CD4-positive, alpha-beta T cell (primary cell): ENCODE measurements at regions not wholly inside any gene's neighbourhood (a gene's known extent, or its start where the extent isn't known, plus 50 kb on each side); places are given as distances from the start of the nearest gene placed in this dataset.
"Not testable (repeated sequence)": the region's sequence is repeated elsewhere in the genome, so short reads cannot be mapped to it uniquely, and the experiment has no call there.

Source experiments
- ATAC-seq: fragments of 200-7000 bp; cut with Tn5 transposase; one replicate; pipeline ENCODE4 v1.10.0; 2022; ENCODE audit warnings: mild to moderate bottlenecking; ENCODE audit not compliant: poor library complexity
- CTCF ChIA-PET: fragments of 350-600 bp; sonication (Branson Sonifier 250); formaldehyde crosslinking; loops from one replicate; lab custom pipeline; 2021; ENCODE audit warnings: antibody characterized with exemption, inconsistent platforms; lab: Charles Lee
- POLR2A ChIA-PET: fragments of 350-600 bp; sonication (Branson Sonifier 250); formaldehyde crosslinking; loops from one replicate; lab custom pipeline; 2021; ENCODE audit warnings: antibody characterized with exemption, inconsistent platforms; lab: Charles Lee
- DNase-seq, 14 experiments: peaks; one replicate each; pipeline ENCODE4 v3.0.0-alpha.2; 2013 to 2020; ENCODE audit warnings: mixed read lengths in 2 of 14
- H3K27ac ChIP-seq, 2 donors: one replicate each; pipeline versions ENCODE4 v1.5.1 to v1.7.0; 2013; ENCODE audit warnings: low read length in 2 of 2, low read depth in 1 of 2, mild to moderate bottlenecking in 1 of 2
- H3K27me3 ChIP-seq, 2 experiments: 1 replicate in 1 of 2; 2 replicates in 1 of 2; pipeline versions ENCODE4 v1.6.1 to v1.7.0; 2013; ENCODE audit warnings: low read length in 2 of 2, control low read depth in 1 of 2, mild to moderate bottlenecking in 1 of 2, moderate library complexity in 1 of 2; ENCODE audit not compliant: insufficient read depth in 2 of 2, control insufficient read depth in 1 of 2
- H3K36me3 ChIP-seq: one replicate; pipeline ENCODE4 v1.6.1; 2013; ENCODE audit warnings: low read length, control low read depth; ENCODE audit not compliant: insufficient read depth
- H3K4me1 ChIP-seq: one replicate; pipeline ENCODE4 v1.6.1; 2013; ENCODE audit warnings: low read length, control low read depth; ENCODE audit not compliant: insufficient read depth
- H3K4me3 ChIP-seq: one replicate; pipeline ENCODE4 v1.5.1; 2013; ENCODE audit warnings: mild to moderate bottlenecking, low read length, moderate library complexity
- H3K9me3 ChIP-seq, 2 experiments: 1 replicate in 1 of 2; 2 replicates in 1 of 2; pipeline versions ENCODE4 v1.6.1 to v1.7.0; 2013; ENCODE audit warnings: low read length in 2 of 2, mild to moderate bottlenecking in 2 of 2, control low read depth in 1 of 2, moderate library complexity in 1 of 2; ENCODE audit not compliant: control insufficient read depth in 1 of 2, insufficient read depth in 1 of 2
- H3K27ac Mint-ChIP-seq: one replicate; pipeline ENCODE4 v1.8.0; 2020; ENCODE audit warnings: mixed read lengths
- H3K27me3 Mint-ChIP-seq: one replicate; pipeline ENCODE4 v1.8.0; 2021; ENCODE audit warnings: mixed read lengths
- H3K36me3 Mint-ChIP-seq: one replicate; pipeline ENCODE4 v1.8.0; 2021; ENCODE audit warnings: low read depth, mixed read lengths
- H3K4me1 Mint-ChIP-seq: one replicate; pipeline ENCODE4 v1.8.0; 2021; ENCODE audit warnings: low read depth, mixed read lengths
- H3K4me3 Mint-ChIP-seq: one replicate; pipeline ENCODE4 v1.8.0; 2020; ENCODE audit warnings: mild to moderate bottlenecking, mixed read lengths
- H3K9me3 Mint-ChIP-seq: one replicate; pipeline ENCODE4 v1.8.0; 2020; ENCODE audit warnings: mixed read lengths
- CTCF ChIP-seq: fragments of 200-600 bp; IDR thresholded peaks from one replicate; pipeline ENCODE4 v1.8.0; 2022; ENCODE audit warnings: antibody characterized with exemption, mild to moderate bottlenecking
- intact Hi-C, 2 experiments: fragments of 100-400 bp; cut with DNase I in 1 of 2; cut with micrococcal nuclease in 1 of 2; formaldehyde crosslinking; loops; one replicate each; pipeline versions ENCODE4 v1.15.1 to v1.9.0; 2023 to 2025; cut with DNase I, micrococcal nuclease

DNA sequence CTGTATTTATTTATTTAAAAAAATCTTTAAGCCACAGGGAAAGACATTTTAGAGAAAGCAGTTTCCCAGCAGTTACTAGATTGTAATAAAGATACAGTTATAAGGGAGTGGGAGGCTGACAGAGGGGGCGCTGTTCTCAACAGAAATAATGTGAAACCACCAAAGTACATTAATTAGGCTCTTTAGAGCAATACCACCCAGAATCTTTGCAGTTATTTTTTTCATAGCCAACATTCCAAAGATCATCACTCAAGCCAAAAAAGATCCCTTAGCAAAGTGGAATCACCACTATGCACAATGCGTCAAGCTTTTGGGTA lies 331.3 kb upstream of the DEFB112 start:
- H3K27me3 Mint-ChIP-seq, result no peaks in the 10 kb centered on the region
- no peaks in the 10 kb centered on the region for H3K36me3 Mint-ChIP-seq
- H3K4me3 Mint-ChIP-seq, result no peak overlapping the region
- peaks cover 2% of the 10 kb centered on the region for H3K9me3 Mint-ChIP-seq
- Histone ChIP-seq H3K4me1 (no peaks in the 10 kb centered on the region), H3K36me3 (no peaks in the 10 kb centered on the region), H3K9me3 (peaks cover 0 to 4% of the 10 kb centered on the region in 2 experiments), H3K27ac (no peak overlapping the region), H3K27me3 (no peaks in the 10 kb centered on the region), H3K4me3 (no peak overlapping the region)
- TF ChIP-seq CTCF, result no peak
- ChIA-PET CTCF (no interaction called here), POLR2A (no interaction called here)
- ATAC-seq (no peak), DNase-seq (no peak)
- intact Hi-C loops, result no loop called here
- H3K27ac Mint-ChIP-seq, result no peak overlapping the region
- H3K4me1 Mint-ChIP-seq, result no peaks in the 10 kb centered on the region

DNA sequence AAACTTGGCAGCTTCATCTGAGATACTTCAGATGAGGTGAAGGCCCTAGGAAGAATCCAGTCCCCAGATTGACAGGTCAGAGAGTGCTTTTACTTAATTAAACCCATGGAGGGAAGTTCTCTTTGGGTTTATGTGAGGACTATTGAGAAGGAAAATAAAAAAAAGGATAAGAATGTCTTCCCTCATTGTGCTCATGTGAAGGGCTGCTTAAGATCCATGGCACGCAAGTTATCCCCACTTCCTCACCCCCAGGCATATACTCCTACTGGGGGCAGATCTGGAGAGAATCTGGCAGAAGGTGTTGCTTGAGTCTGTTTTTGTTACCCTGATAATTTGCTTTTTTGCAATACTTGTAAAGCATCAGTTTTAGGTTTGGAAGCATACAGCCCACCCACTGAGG lies 322.9 kb upstream of the TFAP2D start:
- ATAC-seq (no peak), DNase-seq (no peak)
- Histone ChIP-seq H3K4me3 (no peak overlapping the region), H3K27me3 (no peaks in the 10 kb centered on the region), H3K27ac (no peak overlapping the region), H3K36me3 (no peaks in the 10 kb centered on the region), H3K9me3 (no peaks in the 10 kb centered on the region), H3K4me1 (no peaks in the 10 kb centered on the region)
- Mint-ChIP-seq H3K27ac (no peak overlapping the region), H3K4me3 (no peak overlapping the region), H3K27me3 (no peaks in the 10 kb centered on the region), H3K4me1 (no peaks in the 10 kb centered on the region), H3K9me3 (peaks cover 4% of the 10 kb centered on the region), H3K36me3 (no peaks in the 10 kb centered on the region)
- ChIA-PET POLR2A (no interaction called here), CTCF (no interaction called here)
- intact Hi-C loops, result no loop called here
- TF ChIP-seq CTCF, result no peak

DNA sequence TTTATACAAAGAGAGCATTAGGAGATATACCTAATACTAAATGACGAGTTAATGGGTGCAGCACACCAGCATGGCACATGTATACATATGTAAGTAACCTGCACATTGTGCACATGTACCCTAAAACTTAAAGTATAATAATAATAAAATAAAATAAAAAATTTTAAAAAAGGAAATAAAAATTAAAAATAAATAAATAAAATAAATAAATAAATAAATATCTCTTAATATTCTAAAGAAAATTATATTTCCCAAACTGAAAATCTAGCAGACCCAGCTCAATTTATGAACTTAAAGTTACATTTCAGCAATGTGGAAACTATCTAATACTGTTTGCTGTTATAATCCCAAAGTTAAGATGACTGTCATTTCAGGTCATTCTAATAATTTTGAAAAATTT lies 319.2 kb upstream of the TFAP2D start:
- H3K36me3 ChIP-seq, H3K27ac Mint-ChIP-seq, DNase-seq, ATAC-seq, H3K9me3 Mint-ChIP-seq, H3K4me1 Mint-ChIP-seq, POLR2A ChIA-PET, H3K4me3 ChIP-seq, CTCF ChIA-PET, H3K27ac ChIP-seq, H3K36me3 Mint-ChIP-seq, H3K27me3 Mint-ChIP-seq, intact Hi-C loops, H3K4me1 ChIP-seq, H3K9me3 ChIP-seq, H3K27me3 ChIP-seq, H3K4me3 Mint-ChIP-seq: not testable (repeated sequence)

- TF ChIP-seq CTCF, result no peak
- no peaks in the 10 kb centered on the region for H3K4me1 Mint-ChIP-seq
- no peaks in the 10 kb centered on the region for H3K27me3 ChIP-seq
- intact Hi-C loops, result no loop called here
- no peaks in the 10 kb centered on the region for H3K36me3 Mint-ChIP-seq
- no peak overlapping the region for H3K27ac ChIP-seq
- no peak for ATAC-seq
- no peaks in the 10 kb centered on the region for H3K27me3 Mint-ChIP-seq
- ChIA-PET POLR2A (no interaction called here), CTCF (no interaction called here)
- no peaks in the 10 kb centered on the region for H3K4me1 ChIP-seq
- H3K9me3 Mint-ChIP-seq, result peaks cover 2% of the 10 kb centered on the region
- no peak for DNase-seq
- H3K4me3 ChIP-seq, result no peak overlapping the region
- H3K27ac Mint-ChIP-seq, result no peak overlapping the region
- H3K9me3 ChIP-seq, result no peaks in the 10 kb centered on the region
- no peak overlapping the region for H3K4me3 Mint-ChIP-seq
- no peaks in the 10 kb centered on the region for H3K36me3 ChIP-seq
Observed at GRCh38 chr6:50404643-50405042, 308.7 kb upstream of the TFAP2D start.
